B cell (primary cell): ENCODE measurements at regions not wholly inside any gene's neighbourhood (a gene's known extent, or its start where the extent isn't known, plus 50 kb on each side); places are given as distances from the start of the nearest gene placed in this dataset.

Experiments used
- CTCF ChIP-seq: fragments of 200-600 bp; IDR thresholded peaks from one replicate; pipeline ENCODE4 v1.8.0; 2022; ENCODE audit warnings: antibody characterized with exemption, mild to moderate bottlenecking
- EZH2 ChIP-seq: IDR thresholded peaks from 2 replicates; pipeline ENCODE4 v1.6.1; 2012; ENCODE audit warnings: borderline replicate concordance, low read depth, mild to moderate bottlenecking, moderate library complexity, low read length; ENCODE audit not compliant: insufficient read depth, poor library complexity, severe bottlenecking

GRCh38 chr3:72617424-72618024, 230.7 kb downstream of the SHQ1 start:
- TF ChIP-seq CTCF (no peak), EZH2 (no peak)
